ENCODE measurements at regions not wholly inside any gene's neighbourhood (a gene's known extent, or its start where the extent isn't known, plus 50 kb on each side); places are given as distances from the start of the nearest gene placed in this dataset.

DNA sequence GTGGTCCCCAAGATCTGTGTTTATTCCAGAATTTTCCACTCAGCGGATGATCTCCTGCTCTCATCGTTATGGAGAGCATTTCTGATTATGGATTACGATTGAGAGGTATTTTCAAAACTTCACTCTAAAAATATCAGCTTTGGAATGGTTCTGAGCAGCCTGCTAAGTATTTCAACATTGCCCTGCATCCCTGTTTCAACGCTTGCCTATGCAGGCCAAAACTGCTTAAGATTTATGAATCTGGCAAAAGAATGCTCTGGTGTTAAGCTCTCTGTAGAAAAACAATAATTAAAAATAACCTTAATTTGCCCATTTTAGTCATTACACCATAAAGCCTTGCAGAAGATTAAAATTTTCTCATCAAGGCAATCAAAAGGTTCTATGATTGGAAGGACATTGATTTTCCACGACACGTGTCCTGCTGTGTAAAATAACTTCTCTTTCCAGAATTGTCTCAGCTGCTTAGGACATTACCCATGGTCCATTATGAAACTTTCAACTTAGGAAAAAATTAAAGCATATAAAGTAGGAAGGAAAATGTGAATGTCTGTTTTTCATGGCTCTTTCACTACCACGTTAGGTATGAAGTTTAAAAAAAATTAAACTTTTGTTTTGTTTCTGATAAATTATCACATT, 229.9 kb downstream of the ACKR3 start:
- Histone ChIP-seq H3K36me3 (ENCODE audit: control insufficient read depth in 2 of 4, insufficient read depth in 4 of 4, low read length in 3 of 4) (no peaks in the 10 kb centered on the region), H3K14ac (ENCODE audit: insufficient read length) (no peak overlapping the region), H3K9ac (replicated peaks in 1 of 4; ENCODE audit: extremely low read depth in 1 of 4, low read depth in 3 of 4, low read length in 3 of 4) (no peak overlapping the region), H3K23ac (ENCODE audit: insufficient read length) (no peak overlapping the region), H3K4me3 (ENCODE audit: extremely low read depth in 1 of 4, insufficient read depth in 2 of 4, low read depth in 3 of 4, low read length in 4 of 4) (no peak overlapping the region), H3K4ac (replicated peaks; ENCODE audit: insufficient read length, low read depth, low read length) (no peak overlapping the region), H3K79me2 (ENCODE audit: control insufficient read depth in 1 of 2, insufficient read depth in 2 of 2, low read length in 2 of 2) (no peaks in the 10 kb centered on the region), H3K27ac (ENCODE audit: low read depth, low read length) (no peak overlapping the region), H2BK15ac (ENCODE audit: low read length) (no peak overlapping the region), H3K79me1 (ENCODE audit: low read depth, low read length) (no peaks in the 10 kb centered on the region), H2AK5ac (ENCODE audit: low read depth, low read length) (no peak overlapping the region), H3K4me1 (replicated peaks in 1 of 4; ENCODE audit: control insufficient read depth in 3 of 4, insufficient read depth in 4 of 4, low read length in 3 of 4) (peaks cover 0 to 5% (median 4%) of the 10 kb centered on the region in 4 experiments; a peak in 5 of 7 replicates), H3K27me3 (replicated peaks in 1 of 4; ENCODE audit: control insufficient read depth in 3 of 4, extremely low read depth in 1 of 4, insufficient read depth in 3 of 4, low read length in 3 of 4) (no peaks in the 10 kb centered on the region; a peak in 1 of 7 replicates), H4K8ac (ENCODE audit: extremely low read depth, insufficient read depth, low read length) (no peak overlapping the region), H2BK12ac (ENCODE audit: low read depth, low read length) (no peak overlapping the region), H3K9me3 (ENCODE audit: insufficient read depth in 2 of 2, low read depth in 1 of 2, low read length in 1 of 2) (no peaks in the 10 kb centered on the region), H4K20me1 (replicated peaks in 1 of 2; ENCODE audit: control insufficient read depth in 1 of 2, insufficient read depth in 2 of 2, low read length in 2 of 2) (no peaks in the 10 kb centered on the region), H3K4me2 (ENCODE audit: insufficient read depth in 1 of 2, low read depth in 2 of 2, low read length in 2 of 2) (no peak overlapping the region), H3K23me2 (ENCODE audit: low read depth, low read length) (no peaks in the 10 kb centered on the region), H4K91ac (replicated peaks; ENCODE audit: insufficient read length, low read length) (no peak overlapping the region), H3K18ac (ENCODE audit: extremely low read depth, low read length) (no peak overlapping the region), H2BK5ac (ENCODE audit: low read depth, low read length) (no peak overlapping the region), H2BK20ac (ENCODE audit: low read length) (no peak overlapping the region), H2BK120ac (replicated peaks; ENCODE audit: low read depth, low read length) (no peak overlapping the region), H2AFZ (ENCODE audit: low read length) (no peak overlapping the region), H4K5ac (ENCODE audit: insufficient read length, low read depth, low read length) (no peak overlapping the region), H3K56ac (replicated peaks; ENCODE audit: insufficient read length, low read depth, low read length) (no peak overlapping the region)
- TF ChIP-seq SP2 (IDR thresholded peaks at IDR 0.05; ENCODE audit: low read length) (no peak), CREB1 (IDR thresholded peaks at IDR 0.05) (no peak), RNF2 (IDR thresholded peaks at IDR 0.05; ENCODE audit: borderline replicate concordance, low read depth, low read length, missing control alignments, poor library complexity, severe bottlenecking) (no peak), CBX8 (IDR thresholded peaks at IDR 0.05; ENCODE audit: borderline replicate concordance, low read depth, low read length) (no peak), SP1 (IDR thresholded peaks at IDR 0.05; ENCODE audit: low read depth, low read length) (no peak), RFX5 (IDR thresholded peaks at IDR 0.05; ENCODE audit: borderline replicate concordance, low read depth, low read length) (no peak)
- TF ChIP-seq, protein P1, sequence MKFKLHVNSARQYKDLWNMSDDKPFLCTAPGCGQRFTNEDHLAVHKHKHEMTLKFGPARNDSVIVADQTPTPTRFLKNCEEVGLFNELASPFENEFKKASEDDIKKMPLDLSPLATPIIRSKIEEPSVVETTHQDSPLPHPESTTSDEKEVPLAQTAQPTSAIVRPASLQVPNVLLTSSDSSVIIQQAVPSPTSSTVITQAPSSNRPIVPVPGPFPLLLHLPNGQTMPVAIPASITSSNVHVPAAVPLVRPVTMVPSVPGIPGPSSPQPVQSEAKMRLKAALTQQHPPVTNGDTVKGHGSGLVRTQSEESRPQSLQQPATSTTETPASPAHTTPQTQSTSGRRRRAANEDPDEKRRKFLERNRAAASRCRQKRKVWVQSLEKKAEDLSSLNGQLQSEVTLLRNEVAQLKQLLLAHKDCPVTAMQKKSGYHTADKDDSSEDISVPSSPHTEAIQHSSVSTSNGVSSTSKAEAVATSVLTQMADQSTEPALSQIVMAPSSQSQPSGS (IDR thresholded peaks at IDR 0.05; ENCODE audit: low read length): no peak
- TF ChIP-seq, protein P2, sequence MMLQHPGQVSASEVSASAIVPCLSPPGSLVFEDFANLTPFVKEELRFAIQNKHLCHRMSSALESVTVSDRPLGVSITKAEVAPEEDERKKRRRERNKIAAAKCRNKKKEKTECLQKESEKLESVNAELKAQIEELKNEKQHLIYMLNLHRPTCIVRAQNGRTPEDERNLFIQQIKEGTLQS (IDR thresholded peaks at IDR 0.05; ENCODE audit: insufficient read depth, low read depth, low read length): no peak
- TF ChIP-seq, protein P3, sequence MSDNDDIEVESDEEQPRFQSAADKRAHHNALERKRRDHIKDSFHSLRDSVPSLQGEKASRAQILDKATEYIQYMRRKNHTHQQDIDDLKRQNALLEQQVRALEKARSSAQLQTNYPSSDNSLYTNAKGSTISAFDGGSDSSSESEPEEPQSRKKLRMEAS (IDR thresholded peaks at IDR 0.05): no peak
- DNase-seq (ENCODE audit: low read depth in 1 of 2, low spot score in 2 of 2) (no peak), FAIRE-seq (no peak)
- CTCF ChIA-PET (ENCODE audit: partially characterized antibody): interaction anchor here (1.1 kb wide), 1 partner anchor 255 kb away, joined by 3 read pairs; no protein-coding TSS in a partner anchor
- 94% methylated on average over 7 of the region's 7 CpGs; no CpG with 5 or more reads in 1 of the 2 experiments for WGBS, 2 experiments (ENCODE audit: extremely low coverage in 1 of 2, insufficient coverage in 1 of 2, insufficient read length in 1 of 2, insufficient replicate concordance in 2 of 2, low coverage in 1 of 2, low lambda C conversion rate in 2 of 2, missing lambda C conversion rate in 1 of 2)
- POLR2A ChIA-PET (ENCODE audit: partially characterized antibody): no interaction called here

Measured in H1 (cell line).